ENCODE measurements at regions not wholly inside any gene's neighbourhood (a gene's known extent, or its start where the extent isn't known, plus 50 kb on each side); places are given as distances from the start of the nearest gene placed in this dataset.

DNA sequence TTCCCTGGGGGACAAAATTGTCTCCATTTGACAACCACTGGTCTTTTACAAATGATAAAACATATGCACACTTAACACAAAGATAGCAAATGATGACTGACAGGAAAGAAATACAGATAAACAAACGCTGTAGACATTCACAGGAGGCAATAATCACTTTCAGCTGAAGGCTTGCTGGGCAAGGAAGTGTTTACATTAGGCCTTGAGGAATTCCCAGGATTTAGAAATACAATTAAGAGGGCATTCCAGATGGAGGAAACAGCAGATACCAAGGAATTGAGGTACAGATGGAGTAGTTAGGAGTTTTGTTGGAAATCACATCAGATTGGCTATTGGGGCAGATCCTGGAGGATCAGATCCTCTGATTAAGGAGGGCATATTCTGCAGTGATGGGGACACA lies 93.9 kb downstream of the DYRK2 start:
- intact Hi-C loops (cut with DNase I): no loop called here
- no peak overlapping the region for H3K9ac ChIP-seq (ENCODE audit: low read depth in 2 of 2, low read length in 2 of 2)
- H3K4me1 ChIP-seq: no peaks in the 10 kb centered on the region
- H3K4me3 ChIP-seq: no peak overlapping the region
- TF ChIP-seq, protein P1, sequence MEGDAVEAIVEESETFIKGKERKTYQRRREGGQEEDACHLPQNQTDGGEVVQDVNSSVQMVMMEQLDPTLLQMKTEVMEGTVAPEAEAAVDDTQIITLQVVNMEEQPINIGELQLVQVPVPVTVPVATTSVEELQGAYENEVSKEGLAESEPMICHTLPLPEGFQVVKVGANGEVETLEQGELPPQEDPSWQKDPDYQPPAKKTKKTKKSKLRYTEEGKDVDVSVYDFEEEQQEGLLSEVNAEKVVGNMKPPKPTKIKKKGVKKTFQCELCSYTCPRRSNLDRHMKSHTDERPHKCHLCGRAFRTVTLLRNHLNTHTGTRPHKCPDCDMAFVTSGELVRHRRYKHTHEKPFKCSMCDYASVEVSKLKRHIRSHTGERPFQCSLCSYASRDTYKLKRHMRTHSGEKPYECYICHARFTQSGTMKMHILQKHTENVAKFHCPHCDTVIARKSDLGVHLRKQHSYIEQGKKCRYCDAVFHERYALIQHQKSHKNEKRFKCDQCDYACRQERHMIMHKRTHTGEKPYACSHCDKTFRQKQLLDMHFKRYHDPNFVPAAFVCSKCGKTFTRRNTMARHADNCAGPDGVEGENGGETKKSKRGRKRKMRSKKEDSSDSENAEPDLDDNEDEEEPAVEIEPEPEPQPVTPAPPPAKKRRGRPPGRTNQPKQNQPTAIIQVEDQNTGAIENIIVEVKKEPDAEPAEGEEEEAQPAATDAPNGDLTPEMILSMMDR (IDR thresholded peaks at IDR 0.05): no peak
- DNase-seq: no peak
- no peaks in the 10 kb centered on the region for H3K27me3 ChIP-seq
- no peaks in the 10 kb centered on the region for H3K36me3 ChIP-seq
- H3K27ac ChIP-seq: no peak overlapping the region
- no peaks in the 10 kb centered on the region for H3K9me3 ChIP-seq

DNA sequence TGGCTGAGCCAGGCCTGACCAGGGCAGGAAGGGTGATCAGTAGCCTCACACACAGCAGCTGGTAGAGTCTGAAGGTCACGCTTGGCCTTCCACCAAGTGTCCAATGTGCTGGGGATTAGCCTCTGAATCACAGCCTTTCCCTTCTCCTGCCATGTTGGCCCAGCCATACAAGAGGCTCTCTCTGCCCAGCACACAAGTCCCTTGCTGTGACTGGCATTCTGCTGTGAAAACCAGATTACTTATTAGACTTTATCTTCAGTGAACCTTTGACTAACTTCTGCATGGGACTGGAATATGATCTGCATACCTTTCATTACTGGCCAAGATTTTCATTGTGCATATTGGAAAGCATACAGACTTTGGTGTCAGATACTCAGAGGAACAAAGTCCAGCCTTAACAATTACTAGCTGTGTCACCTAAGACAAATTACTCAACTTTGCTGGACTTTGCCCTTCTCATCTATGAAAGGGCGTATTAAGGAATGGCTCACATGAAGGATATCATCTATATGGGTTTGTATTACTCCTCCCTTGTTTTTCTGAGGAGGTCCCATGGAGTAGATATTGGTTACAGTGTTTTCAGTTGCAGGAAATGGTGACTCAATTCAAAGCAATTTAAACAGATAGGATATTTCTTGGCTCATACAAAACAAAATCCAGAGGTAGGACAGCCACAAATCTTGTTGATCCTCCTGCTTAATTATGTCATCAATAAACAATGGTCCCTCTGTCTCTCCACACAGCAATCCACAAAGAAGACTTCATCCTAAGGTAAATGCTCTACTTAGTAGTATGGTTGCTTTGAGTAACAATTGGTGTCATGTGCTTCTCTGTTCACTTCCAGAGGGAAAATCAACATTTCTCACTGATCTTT lies 99.6 kb downstream of the DYRK2 start:
- Histone ChIP-seq H3K9ac (ENCODE audit: low read depth in 2 of 2, low read length in 2 of 2) (no peak overlapping the region), H3K27me3 (no peaks in the 10 kb centered on the region), H3K4me1 (no peaks in the 10 kb centered on the region), H3K36me3 (no peaks in the 10 kb centered on the region), H3K4me3 (no peak overlapping the region), H3K9me3 (no peaks in the 10 kb centered on the region), H3K27ac (peak overlapping the region; percentile 79)
- DNase-seq: peak; percentile 59
- TF ChIP-seq, protein P1 (IDR thresholded peaks at IDR 0.05): no peak
- intact Hi-C loops (cut with DNase I): no loop called here

DNA sequence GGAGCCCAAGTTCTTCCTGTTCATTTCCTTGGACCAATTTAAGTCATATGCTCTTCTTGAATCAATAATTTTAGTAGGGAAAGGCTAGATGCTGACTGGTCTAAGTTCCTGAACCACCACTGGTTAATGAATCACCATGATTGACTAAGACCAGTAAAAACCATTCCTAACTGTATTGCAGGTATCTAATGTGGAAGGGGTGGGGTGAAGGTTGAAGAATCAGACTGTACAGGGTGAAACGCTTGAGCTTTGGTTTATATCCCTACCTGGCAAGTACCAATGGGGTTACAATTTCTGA lies 100.1 kb downstream of the DYRK2 start:
- no peaks in the 10 kb centered on the region for H3K27me3 ChIP-seq
- no peak overlapping the region for H3K4me3 ChIP-seq
- peak; percentile 51 for DNase-seq
- H3K9ac ChIP-seq (ENCODE audit: low read depth in 2 of 2, low read length in 2 of 2): no peak overlapping the region
- TF ChIP-seq, protein P1 (IDR thresholded peaks at IDR 0.05): no peak
- H3K27ac ChIP-seq: peak overlapping the region; percentile 79
- H3K4me1 ChIP-seq: no peaks in the 10 kb centered on the region
- H3K9me3 ChIP-seq: no peaks in the 10 kb centered on the region
- no peaks in the 10 kb centered on the region for H3K36me3 ChIP-seq
- intact Hi-C loops (cut with DNase I): no loop called here

DNA sequence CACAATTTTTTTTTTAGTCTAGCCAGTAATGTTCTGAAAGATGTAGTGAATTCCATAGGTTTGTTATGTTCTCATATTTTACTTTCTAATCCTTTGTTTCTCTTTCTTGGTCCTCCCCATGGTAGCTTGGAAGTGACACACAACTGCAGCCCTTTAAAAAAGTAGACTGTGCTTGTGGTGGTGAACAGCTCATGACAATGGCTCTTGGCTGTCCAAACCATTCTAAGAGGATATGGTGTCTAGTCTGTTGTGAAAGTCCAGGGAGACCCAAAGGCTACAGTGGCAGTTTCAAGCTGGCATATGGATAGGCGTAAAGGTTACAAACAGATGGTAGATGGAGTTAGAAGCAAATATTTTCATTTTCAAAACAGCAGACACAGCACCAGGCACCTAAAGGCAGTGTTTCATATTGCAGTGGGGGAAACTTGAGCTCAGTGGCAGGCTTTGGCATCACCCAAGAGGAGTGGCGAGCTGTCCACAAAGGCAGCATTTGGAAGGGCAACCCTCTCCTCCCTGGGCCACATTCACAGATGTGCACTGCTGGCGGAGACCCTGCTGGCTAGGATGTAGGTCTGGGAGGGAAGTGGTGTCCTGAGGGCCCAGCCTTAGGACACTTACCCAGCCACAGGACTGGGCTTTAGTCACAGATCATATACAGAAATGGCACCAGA lies 102.1 kb downstream of the DYRK2 start:
- DNase-seq: no peak
- TF ChIP-seq, protein P1 (IDR thresholded peaks at IDR 0.05): no peak
- H3K9ac ChIP-seq (ENCODE audit: low read depth in 2 of 2, low read length in 2 of 2): no peak overlapping the region
- H3K9me3 ChIP-seq: no peaks in the 10 kb centered on the region
- intact Hi-C loops (cut with DNase I): no loop called here
- no peak overlapping the region for H3K4me3 ChIP-seq
- H3K36me3 ChIP-seq: no peaks in the 10 kb centered on the region
- no peaks in the 10 kb centered on the region for H3K4me1 ChIP-seq
- no peak overlapping the region for H3K27ac ChIP-seq
- H3K27me3 ChIP-seq: no peaks in the 10 kb centered on the region

DNA sequence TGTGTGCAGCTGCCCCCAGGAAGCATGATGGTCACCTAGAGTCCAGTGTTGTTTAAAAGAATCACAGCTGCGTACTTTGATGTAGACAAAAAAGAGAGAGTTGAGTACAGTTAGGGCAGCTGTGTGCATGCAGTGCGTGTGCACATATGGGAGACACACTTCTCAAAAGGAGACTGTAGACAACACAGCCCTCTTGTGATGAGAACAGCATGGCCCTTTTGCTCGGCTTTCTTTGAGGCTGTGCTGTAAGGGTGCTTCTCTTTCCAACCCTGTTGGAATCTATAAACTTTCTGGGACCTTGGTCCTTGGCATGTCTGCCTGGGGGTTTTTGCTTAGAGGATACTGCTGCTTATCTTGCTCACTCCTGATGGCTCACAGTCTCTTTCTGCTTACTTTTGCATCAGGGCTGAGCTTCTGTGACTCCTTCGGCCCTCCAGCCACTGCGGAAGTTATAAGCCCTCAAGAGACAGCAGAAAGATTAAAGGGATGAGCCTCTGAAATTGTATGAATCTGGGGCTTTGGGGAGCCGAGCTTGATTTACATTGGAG lies 102.9 kb downstream of the DYRK2 start:
- DNase-seq: no peak

More for the DNA sequence above, 102.9 kb downstream of the DYRK2 start:
- H3K27ac ChIP-seq: no peak overlapping the region
- H3K27me3 ChIP-seq: no peaks in the 10 kb centered on the region
- H3K4me3 ChIP-seq: no peak overlapping the region
- no peaks in the 10 kb centered on the region for H3K9me3 ChIP-seq
- intact Hi-C loops (cut with DNase I): no loop called here
- TF ChIP-seq, protein P1 (IDR thresholded peaks at IDR 0.05): no peak
- H3K9ac ChIP-seq (ENCODE audit: low read depth in 2 of 2, low read length in 2 of 2): no peak overlapping the region
- no peaks in the 10 kb centered on the region for H3K36me3 ChIP-seq
- no peaks in the 10 kb centered on the region for H3K4me1 ChIP-seq

Data from colonic mucosa (tissue), 4 donors.